Left ventricle myocardium superior (tissue), 1 donor: ENCODE measurements at regions not wholly inside any gene's neighbourhood (a gene's known extent, or its start where the extent isn't known, plus 50 kb on each side); places are given as distances from the start of the nearest gene placed in this dataset.

Experiments
- ATAC-seq: fragments of 200-7000 bp; cut with Tn5 transposase; one replicate; pipeline ENCODE4 v1.9.1; 2020; ENCODE audit warnings: mild to moderate bottlenecking, moderate library complexity
- DNase-seq: peaks from one replicate; pipeline ENCODE4 v3.0.0-alpha.2; 2020
- intact Hi-C: fragments of 100-400 bp; cut with micrococcal nuclease; formaldehyde crosslinking; loops from one replicate; pipeline ENCODE4 v1.11.0; 2022
- donor health status: DM: no; HTN: yes; CAD: no; lungs with severe emphysema.

- intact Hi-C loops = no loop called here
- DNase-seq = no peak
- peak; percentile 58 for ATAC-seq
These were observed 137.0 kb downstream of the DLEU7 start for GRCh38 chr13:50706505-50706904.

- intact Hi-C loops = no loop called here
- DNase-seq = no peak
- no peak for ATAC-seq
These were observed 135.9 kb downstream of the DLEU7 start for GRCh38 chr13:50707628-50708027.

GRCh38 chr13:50708461-50708860 is 135.0 kb downstream of the DLEU7 start:
- peak; percentile 65 for ATAC-seq

GRCh38 chr13:50709058-50709457 is 134.4 kb downstream of the DLEU7 start:
- DNase-seq (no peak), ATAC-seq (no peak)
- intact Hi-C loops = no loop called here

More at GRCh38 chr13:50708461-50708860, 135.0 kb downstream of the DLEU7 start:
- intact Hi-C loops = no loop called here
- DNase-seq = no peak

GRCh38 chr13:50711131-50711815 is 132.2 kb downstream of the DLEU7 start:
- ATAC-seq (no peak), DNase-seq (no peak)
- intact Hi-C loops = no loop called here

- DNase-seq (no peak), ATAC-seq (no peak)
- intact Hi-C loops = no loop called here
These were observed 131.5 kb downstream of the DLEU7 start for GRCh38 chr13:50711996-50712395.

GRCh38 chr13:50712456-50712855 is 131.0 kb downstream of the DLEU7 start:
- intact Hi-C loops = no loop called here
- ATAC-seq (no peak), DNase-seq (no peak)

GRCh38 chr13:50712881-50713280 is 130.6 kb downstream of the DLEU7 start:
- no peak for DNase-seq
- no peak for ATAC-seq
- intact Hi-C loops = no loop called here

- DNase-seq (no peak), ATAC-seq (peak; percentile 63)
- intact Hi-C loops = no loop called here
These were observed 129.8 kb downstream of the DLEU7 start for GRCh38 chr13:50713523-50714248.

GRCh38 chr13:50714891-50715290 is 128.6 kb downstream of the DLEU7 start:
- intact Hi-C loops = no loop called here
- DNase-seq (no peak), ATAC-seq (no peak)

- ATAC-seq (peak; percentile 71), DNase-seq (peak; percentile 61)
- intact Hi-C loops = no loop called here
These were observed 127.9 kb downstream of the DLEU7 start for GRCh38 chr13:50715402-50716146.

- ATAC-seq (no peak), DNase-seq (no peak)
- intact Hi-C loops = no loop called here
These were observed 122.4 kb downstream of the DLEU7 start for GRCh38 chr13:50720861-50721671.

GRCh38 chr13:50721672-50721992 is 121.9 kb downstream of the DLEU7 start:
- no peak for DNase-seq
- intact Hi-C loops = no loop called here
- ATAC-seq = no peak

GRCh38 chr13:50722440-50723125 is 120.9 kb downstream of the DLEU7 start:
- intact Hi-C loops = no loop called here
- ATAC-seq (no peak), DNase-seq (no peak)

- intact Hi-C loops = no loop called here
- DNase-seq = no peak
- no peak for ATAC-seq
These were observed 119.1 kb downstream of the DLEU7 start for GRCh38 chr13:50724438-50724837.

GRCh38 chr13:50724913-50725312 is 118.6 kb downstream of the DLEU7 start:
- intact Hi-C loops = no loop called here
- DNase-seq (no peak), ATAC-seq (peak; percentile 57)

GRCh38 chr13:50726164-50726563 is 117.3 kb downstream of the DLEU7 start:
- intact Hi-C loops = no loop called here
- DNase-seq = no peak

GRCh38 chr13:50729177-50729576 is 114.3 kb downstream of the DLEU7 start:
- no peak for DNase-seq
- intact Hi-C loops = no loop called here
- no peak for ATAC-seq

More at GRCh38 chr13:50726164-50726563, 117.3 kb downstream of the DLEU7 start:
- ATAC-seq = no peak
